GM20000 (cell line): ENCODE measurements at regions not wholly inside any gene's neighbourhood (a gene's known extent, or its start where the extent isn't known, plus 50 kb on each side); places are given as distances from the start of the nearest gene placed in this dataset.

Experiments used
- DNase-seq: peaks from one replicate; pipeline ENCODE4 v3.0.0; 2012; ENCODE audit warnings: low spot score
- CTCF ChIP-seq: IDR thresholded peaks from 2 replicates; pipeline ENCODE4 v1.5.1; 2012; ENCODE audit warnings: mild to moderate bottlenecking, control low read depth; ENCODE audit errors: extremely low read depth, missing control alignments

GRCh38 chr5:158644301-158644700 is 455.4 kb downstream of the EBF1 start:
- no peak for TF ChIP-seq CTCF
- DNase-seq = no peak

DNA sequence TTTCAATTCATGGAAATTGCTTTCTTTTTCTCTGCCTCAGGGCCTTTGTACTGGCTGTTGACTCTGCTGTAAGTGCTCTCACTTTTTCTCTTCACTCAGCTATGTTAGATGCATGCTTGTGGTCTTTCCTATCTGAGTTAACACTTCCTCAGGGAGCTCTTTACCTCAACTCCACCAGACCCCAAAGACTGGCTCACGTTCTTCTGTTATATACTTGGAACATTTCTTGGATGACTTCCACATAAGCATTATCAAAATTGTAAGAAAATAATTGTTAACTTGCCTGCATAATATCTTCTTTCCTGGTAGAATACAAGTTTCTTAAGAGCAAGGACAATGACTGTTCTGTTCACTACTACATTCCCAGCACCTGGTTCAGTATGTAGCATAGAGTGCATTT is 455.9 kb downstream of the EBF1 start:
- no peak for TF ChIP-seq CTCF
- DNase-seq = no peak

- no peak for TF ChIP-seq CTCF
- DNase-seq = no peak
Measured at GRCh38 chr5:158642879-158643278, 456.8 kb downstream of the EBF1 start.

DNA sequence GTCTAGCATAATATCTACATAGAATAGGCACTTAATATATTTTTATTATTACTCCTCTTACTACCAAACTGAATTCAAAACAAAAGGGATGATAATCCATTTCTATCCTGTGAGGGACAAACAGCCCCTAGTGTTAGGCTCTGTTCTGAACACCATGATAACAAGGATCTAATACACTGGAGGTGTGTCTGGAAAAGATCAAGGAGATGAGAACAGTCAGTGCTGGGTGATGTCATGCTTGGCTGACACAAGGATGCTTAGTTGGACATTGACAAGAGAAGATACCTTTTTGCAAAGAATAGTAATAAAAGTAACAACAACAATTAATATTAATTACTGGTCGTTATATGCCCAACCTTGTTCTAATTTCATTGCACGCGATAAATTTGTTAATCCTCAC is 458.7 kb downstream of the EBF1 start:
- TF ChIP-seq CTCF = no peak
- DNase-seq = no peak

GRCh38 chr5:158640593-158640980 is 459.1 kb downstream of the EBF1 start:
- DNase-seq = no peak
- TF ChIP-seq CTCF = no peak

DNA sequence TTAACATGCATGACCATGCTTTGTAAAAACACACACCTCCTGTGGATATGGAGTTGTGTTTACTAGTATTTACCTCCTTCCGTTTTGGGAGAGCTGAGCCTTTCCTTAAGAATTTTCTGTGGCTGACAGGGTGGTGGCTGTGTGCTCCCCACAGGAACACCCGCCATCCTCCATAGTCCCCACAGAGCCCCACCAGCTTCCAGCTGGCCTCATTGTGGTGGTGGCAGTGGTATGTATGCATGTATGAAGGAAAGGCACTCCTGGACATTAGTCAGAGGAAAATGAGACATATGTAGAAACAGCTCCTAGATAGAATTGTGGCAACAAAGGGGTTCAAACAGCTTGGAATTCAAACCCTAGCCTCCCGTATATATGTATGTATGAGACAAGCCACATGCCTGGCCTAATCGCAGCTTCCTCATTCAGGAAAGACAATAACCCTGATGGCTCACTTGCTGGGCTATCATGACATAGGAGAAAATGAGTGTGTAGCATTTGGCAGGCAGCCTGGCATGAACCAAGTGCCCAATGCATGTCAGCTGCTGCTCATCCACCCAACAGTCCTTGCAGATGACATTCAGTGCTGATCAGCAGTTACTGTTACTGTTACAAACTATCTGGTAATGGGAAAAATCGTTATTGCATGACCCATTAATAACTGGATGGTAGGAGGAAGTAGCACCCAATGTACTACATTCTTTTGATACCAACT is 459.7 kb downstream of the EBF1 start:
- no peak for DNase-seq
- no peak for TF ChIP-seq CTCF

- no peak for TF ChIP-seq CTCF
- no peak for DNase-seq
Measured at GRCh38 chr5:158638396-158638795, 461.3 kb downstream of the EBF1 start.
